H1 (cell line): ENCODE measurements at regions not wholly inside any gene's neighbourhood (a gene's known extent, or its start where the extent isn't known, plus 50 kb on each side); places are given as distances from the start of the nearest gene placed in this dataset.

Experiments used
- CHD2 ChIP-seq: IDR thresholded peaks from 2 replicates; pipeline ENCODE4 v1.6.1; 2012; ENCODE audit warnings: low read length, improper control_type of control experiment
- EP300 ChIP-seq, 2 experiments: IDR thresholded peaks; 1 replicate in 1 of 2; 2 replicates in 1 of 2; pipeline ENCODE4 v1.6.1; 2011 to 2012; ENCODE audit warnings: low read depth in 2 of 2, low read length in 2 of 2, mild to moderate bottlenecking in 2 of 2, borderline replicate concordance in 1 of 2, inconsistent platforms in 1 of 2, moderate library complexity in 1 of 2
- EZH2 ChIP-seq: fragments of 200-600 bp; sonication (generic); IDR thresholded peaks from 2 replicates; pipeline ENCODE4 v1.7.1; 2012; ENCODE audit warnings: low read depth, mild to moderate bottlenecking, moderate library complexity, low read length, inconsistent platforms; ENCODE audit not compliant: severe bottlenecking
- KDM1A ChIP-seq: fragments of 200-600, 300-600 bp; sonication (generic); IDR thresholded peaks from 2 replicates; pipeline ENCODE4 v1.7.1; 2016; ENCODE audit warnings: mild to moderate bottlenecking, low read length, borderline replicate concordance
- YY1 ChIP-seq: IDR thresholded peaks from 2 replicates; pipeline ENCODE4 v1.6.1; 2011; ENCODE audit warnings: low read depth, mild to moderate bottlenecking, low read length
- TF ChIP-seq, protein P1 (sequence below), 3 experiments: IDR thresholded peaks; 1 replicate in 2 of 3; 2 replicates in 1 of 3; pipeline versions ENCODE4 v1.5.1 to v1.6.1; 2011; ENCODE audit warnings: low read length in 3 of 3, mild to moderate bottlenecking in 3 of 3, inconsistent platforms in 2 of 3, low read depth in 1 of 3, moderate library complexity in 1 of 3; ENCODE audit not compliant: insufficient read depth in 1 of 3; ENCODE audit errors: control extremely low read depth in 1 of 3

DNA sequence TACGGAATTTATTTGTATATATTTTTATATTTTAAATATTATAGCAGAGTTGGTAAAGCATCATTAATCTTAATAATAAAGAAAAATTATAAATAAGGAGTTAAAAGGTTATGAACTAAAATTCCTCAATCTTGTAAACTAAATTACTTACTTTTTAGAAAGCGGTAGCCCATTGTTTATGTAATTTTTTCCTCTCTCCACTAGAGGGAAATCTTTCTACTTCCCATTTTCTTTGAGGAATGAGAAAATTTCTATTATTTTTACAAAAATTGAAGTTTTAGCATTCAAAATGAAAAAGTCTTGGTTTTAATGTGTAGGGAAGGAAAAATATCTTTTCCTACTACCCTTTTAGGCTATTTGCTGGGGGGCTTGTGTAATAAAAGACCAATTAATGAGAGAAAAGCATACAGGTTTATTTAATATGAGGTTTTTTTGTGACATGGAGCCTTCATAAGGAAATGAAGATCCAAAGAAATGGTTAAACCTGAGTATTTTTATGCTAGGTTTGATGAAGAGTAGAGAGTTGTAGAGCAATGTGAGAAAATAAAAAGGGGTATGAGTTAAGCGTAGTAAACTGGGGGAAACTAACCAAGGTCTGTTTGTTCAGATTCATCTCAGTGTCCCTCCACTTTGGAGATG lies 68.7 kb upstream of the ADAD1 start:
- TF ChIP-seq, protein P1, sequence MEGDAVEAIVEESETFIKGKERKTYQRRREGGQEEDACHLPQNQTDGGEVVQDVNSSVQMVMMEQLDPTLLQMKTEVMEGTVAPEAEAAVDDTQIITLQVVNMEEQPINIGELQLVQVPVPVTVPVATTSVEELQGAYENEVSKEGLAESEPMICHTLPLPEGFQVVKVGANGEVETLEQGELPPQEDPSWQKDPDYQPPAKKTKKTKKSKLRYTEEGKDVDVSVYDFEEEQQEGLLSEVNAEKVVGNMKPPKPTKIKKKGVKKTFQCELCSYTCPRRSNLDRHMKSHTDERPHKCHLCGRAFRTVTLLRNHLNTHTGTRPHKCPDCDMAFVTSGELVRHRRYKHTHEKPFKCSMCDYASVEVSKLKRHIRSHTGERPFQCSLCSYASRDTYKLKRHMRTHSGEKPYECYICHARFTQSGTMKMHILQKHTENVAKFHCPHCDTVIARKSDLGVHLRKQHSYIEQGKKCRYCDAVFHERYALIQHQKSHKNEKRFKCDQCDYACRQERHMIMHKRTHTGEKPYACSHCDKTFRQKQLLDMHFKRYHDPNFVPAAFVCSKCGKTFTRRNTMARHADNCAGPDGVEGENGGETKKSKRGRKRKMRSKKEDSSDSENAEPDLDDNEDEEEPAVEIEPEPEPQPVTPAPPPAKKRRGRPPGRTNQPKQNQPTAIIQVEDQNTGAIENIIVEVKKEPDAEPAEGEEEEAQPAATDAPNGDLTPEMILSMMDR (IDR thresholded peaks at IDR 0.05; ENCODE audit: control extremely low read depth in 1 of 3, insufficient read depth in 1 of 3, low read depth in 1 of 3, low read length in 3 of 3): peak in 1 of 3 experiments; percentile 21; a peak in 2 of 4 replicates
- TF ChIP-seq CHD2 (no peak), EZH2 (no peak), EP300 (IDR thresholded peaks at IDR 0.05; ENCODE audit: borderline replicate concordance in 1 of 2, low read depth in 2 of 2, low read length in 2 of 2) (no peak), YY1 (no peak), KDM1A (no peak)
